ENCODE measurements at regions not wholly inside any gene's neighbourhood (a gene's known extent, or its start where the extent isn't known, plus 50 kb on each side); places are given as distances from the start of the nearest gene placed in this dataset.

DNA sequence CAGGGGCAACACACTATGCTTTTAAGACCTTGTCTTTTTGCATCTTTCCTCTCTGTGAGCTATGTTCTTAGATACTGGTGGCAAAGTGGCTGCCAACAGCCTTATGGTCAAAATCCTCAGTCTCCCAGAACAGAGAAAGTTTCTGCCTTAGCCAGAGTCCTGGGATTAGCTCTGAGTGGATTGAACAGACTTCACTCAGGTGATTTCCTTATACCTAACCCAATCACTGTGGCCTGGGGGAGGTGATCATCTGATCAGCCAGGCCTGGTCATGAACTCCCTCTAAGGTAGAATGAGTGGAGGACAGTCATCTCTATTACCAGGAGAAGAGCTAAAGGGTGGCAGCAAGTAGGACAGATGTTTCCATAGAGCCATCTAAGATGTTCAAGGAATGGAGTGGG, 218.5 kb upstream of the E2F8 start:
- peaks cover 3% of the 10 kb centered on the region for H3K4me1 ChIP-seq
- ATAC-seq (no peak), DNase-seq (no peak)
- no peak overlapping the region for H3K4me3 ChIP-seq
- no peaks in the 10 kb centered on the region for H3K36me3 ChIP-seq
- TF ChIP-seq, protein P1, sequence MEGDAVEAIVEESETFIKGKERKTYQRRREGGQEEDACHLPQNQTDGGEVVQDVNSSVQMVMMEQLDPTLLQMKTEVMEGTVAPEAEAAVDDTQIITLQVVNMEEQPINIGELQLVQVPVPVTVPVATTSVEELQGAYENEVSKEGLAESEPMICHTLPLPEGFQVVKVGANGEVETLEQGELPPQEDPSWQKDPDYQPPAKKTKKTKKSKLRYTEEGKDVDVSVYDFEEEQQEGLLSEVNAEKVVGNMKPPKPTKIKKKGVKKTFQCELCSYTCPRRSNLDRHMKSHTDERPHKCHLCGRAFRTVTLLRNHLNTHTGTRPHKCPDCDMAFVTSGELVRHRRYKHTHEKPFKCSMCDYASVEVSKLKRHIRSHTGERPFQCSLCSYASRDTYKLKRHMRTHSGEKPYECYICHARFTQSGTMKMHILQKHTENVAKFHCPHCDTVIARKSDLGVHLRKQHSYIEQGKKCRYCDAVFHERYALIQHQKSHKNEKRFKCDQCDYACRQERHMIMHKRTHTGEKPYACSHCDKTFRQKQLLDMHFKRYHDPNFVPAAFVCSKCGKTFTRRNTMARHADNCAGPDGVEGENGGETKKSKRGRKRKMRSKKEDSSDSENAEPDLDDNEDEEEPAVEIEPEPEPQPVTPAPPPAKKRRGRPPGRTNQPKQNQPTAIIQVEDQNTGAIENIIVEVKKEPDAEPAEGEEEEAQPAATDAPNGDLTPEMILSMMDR (IDR thresholded peaks at IDR 0.05): no peak
- H3K27me3 ChIP-seq (ENCODE audit: low read depth): no peaks in the 10 kb centered on the region
- H3K9me3 ChIP-seq: no peaks in the 10 kb centered on the region
- intact Hi-C loops (cut with DNase I): no loop called here
- no peak overlapping the region for H3K27ac ChIP-seq

DNA sequence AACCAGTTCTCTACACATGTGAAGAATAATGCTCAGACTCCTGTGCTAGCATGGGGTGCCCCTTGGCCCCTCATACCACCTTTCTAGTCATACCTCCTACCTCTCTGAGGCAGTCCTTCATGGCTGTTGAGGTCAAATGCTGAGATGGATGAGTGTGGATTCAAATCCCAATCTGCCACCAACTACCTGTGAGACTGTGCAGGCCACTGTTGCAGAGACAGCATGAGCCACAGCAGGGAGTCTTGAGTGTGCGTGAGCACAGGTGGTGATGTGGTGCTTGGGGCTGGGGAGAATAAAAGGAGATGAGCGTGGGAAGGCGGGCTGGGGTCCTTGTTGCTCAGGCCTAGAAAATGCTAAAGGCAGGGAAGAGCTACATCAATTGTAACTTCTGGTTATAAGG, 218.0 kb upstream of the E2F8 start:
- DNase-seq: no peak
- H3K36me3 ChIP-seq: no peaks in the 10 kb centered on the region
- no peak overlapping the region for H3K27ac ChIP-seq
- no peaks in the 10 kb centered on the region for H3K9me3 ChIP-seq
- ATAC-seq: no peak
- H3K4me3 ChIP-seq: no peak overlapping the region
- H3K4me1 ChIP-seq: peaks cover 3% of the 10 kb centered on the region
- intact Hi-C loops (cut with DNase I): no loop called here
- TF ChIP-seq, protein P1 (IDR thresholded peaks at IDR 0.05): no peak
- no peaks in the 10 kb centered on the region for H3K27me3 ChIP-seq (ENCODE audit: low read depth)

DNA sequence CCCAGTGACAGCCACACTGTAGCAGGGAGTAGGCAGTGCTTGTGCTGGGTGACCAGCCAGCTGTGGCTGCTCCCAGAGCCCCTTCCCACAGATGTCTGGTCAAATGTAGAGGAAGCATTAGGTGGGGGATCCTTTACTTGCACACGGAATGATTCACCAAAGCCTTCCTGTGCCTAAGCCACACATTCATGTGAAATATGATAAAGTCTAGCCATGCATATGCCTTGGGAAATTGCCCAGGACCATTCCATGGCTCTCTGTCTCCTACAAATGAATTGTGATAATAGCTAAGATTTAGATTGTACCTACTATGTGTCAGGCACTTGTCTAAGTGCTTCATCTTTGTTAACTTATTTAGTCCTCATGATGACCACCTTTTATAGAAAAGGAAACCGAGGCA, 217.5 kb upstream of the E2F8 start:
- TF ChIP-seq, protein P1 (IDR thresholded peaks at IDR 0.05): no peak
- H3K4me3 ChIP-seq: no peak overlapping the region
- DNase-seq (no peak), ATAC-seq (no peak)
- no peaks in the 10 kb centered on the region for H3K9me3 ChIP-seq
- H3K27ac ChIP-seq: no peak overlapping the region
- intact Hi-C loops (cut with DNase I): no loop called here
- peaks cover 3% of the 10 kb centered on the region for H3K4me1 ChIP-seq
- no peaks in the 10 kb centered on the region for H3K36me3 ChIP-seq
- H3K27me3 ChIP-seq (ENCODE audit: low read depth): no peaks in the 10 kb centered on the region

DNA sequence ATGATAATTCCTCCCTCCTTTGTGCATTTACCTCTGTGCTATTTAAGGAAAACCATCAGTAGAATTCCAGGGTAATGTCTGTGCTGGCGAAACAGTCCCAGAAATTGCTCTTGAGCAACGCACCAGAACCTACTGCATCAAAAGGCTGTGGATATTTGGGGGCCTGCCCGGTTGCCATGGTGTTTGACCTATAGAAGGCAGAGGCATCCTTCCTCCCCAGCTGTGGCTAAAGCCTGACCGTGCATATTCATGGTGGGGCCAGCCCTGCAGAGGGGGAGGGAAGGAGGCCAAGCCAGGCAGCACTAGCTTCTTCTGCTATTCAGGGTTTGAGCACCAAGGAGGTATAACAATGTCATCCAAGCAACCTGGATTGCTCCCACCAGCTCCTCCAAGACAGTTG, 215.0 kb upstream of the E2F8 start:
- intact Hi-C loops (cut with DNase I): no loop called here
- no peak overlapping the region for H3K4me3 ChIP-seq
- TF ChIP-seq, protein P1 (IDR thresholded peaks at IDR 0.05): no peak
- H3K27me3 ChIP-seq (ENCODE audit: low read depth): no peaks in the 10 kb centered on the region
- no peaks in the 10 kb centered on the region for H3K36me3 ChIP-seq
- ATAC-seq (no peak), DNase-seq (no peak)
- no peak overlapping the region for H3K27ac ChIP-seq
- peaks cover 3% of the 10 kb centered on the region for H3K4me1 ChIP-seq
- no peaks in the 10 kb centered on the region for H3K9me3 ChIP-seq

DNA sequence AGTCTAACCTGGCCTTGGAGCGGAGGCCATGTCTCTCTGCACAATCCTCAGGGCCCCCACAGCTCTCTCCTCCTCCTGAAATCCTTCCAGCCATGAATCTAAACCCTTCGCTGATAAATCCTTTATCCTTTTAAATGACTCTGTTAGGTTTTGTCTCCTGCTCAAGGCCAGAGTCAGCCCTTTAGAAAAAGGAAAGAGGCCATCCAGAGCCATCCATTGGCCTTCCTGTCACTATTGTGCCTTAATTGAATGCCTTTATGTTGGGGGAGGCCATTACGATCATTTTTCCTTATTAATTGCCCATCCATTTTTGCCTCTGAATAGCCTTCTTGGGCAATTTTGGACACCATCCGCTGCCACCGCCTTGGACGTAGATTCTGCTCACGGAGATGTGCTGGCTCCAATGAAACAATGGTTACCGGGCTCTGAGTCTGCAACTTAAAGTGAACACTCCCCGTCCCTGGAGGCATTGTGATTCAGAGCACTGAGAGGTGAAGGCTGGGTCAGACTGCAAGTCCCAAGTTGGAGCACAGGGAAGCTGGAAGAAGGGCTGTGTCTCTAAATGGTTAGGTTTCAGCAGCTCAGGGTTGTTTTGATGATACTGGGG, 213.0 kb upstream of the E2F8 start:
- Histone ChIP-seq H3K9me3 (no peaks in the 10 kb centered on the region), H3K27ac (no peak overlapping the region), H3K4me1 (no peaks in the 10 kb centered on the region), H3K36me3 (no peaks in the 10 kb centered on the region), H3K27me3 (ENCODE audit: low read depth) (no peaks in the 10 kb centered on the region), H3K4me3 (no peak overlapping the region)
- intact Hi-C loops (cut with DNase I): no loop called here
- TF ChIP-seq, protein P1 (IDR thresholded peaks at IDR 0.05): no peak
- no peak for ATAC-seq
- no peak for DNase-seq

DNA sequence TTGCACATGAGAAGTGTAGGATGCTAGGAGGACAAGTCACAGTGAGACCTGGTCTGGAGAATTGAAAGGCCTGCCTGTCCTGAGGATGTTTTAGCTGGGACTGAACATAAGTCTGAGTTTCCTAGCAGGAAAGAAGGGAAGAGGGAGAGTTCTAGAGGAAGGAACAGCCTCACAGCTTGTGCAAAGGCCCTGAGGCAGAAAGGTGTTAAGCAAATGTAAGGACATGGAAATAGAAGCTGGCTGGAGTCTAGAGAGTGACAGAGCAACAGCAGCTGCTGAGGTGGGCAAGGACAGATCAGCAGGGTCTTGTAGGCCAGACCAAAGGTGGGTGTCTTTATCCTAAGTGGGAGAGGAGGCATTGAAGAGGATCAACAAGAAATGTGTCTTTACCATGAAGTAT, 210.9 kb upstream of the E2F8 start:
- Histone ChIP-seq H3K4me1 (no peaks in the 10 kb centered on the region), H3K9me3 (no peaks in the 10 kb centered on the region), H3K27me3 (ENCODE audit: low read depth) (no peaks in the 10 kb centered on the region), H3K4me3 (no peak overlapping the region), H3K27ac (no peak overlapping the region), H3K36me3 (no peaks in the 10 kb centered on the region)
- DNase-seq: no peak
- TF ChIP-seq, protein P1 (IDR thresholded peaks at IDR 0.05): no peak
- intact Hi-C loops (cut with DNase I): no loop called here
- ATAC-seq: no peak

All from lower lobe of right lung (tissue), 2 donors.